22Rv1 (cell line): ENCODE measurements at regions not wholly inside any gene's neighbourhood (a gene's known extent, or its start where the extent isn't known, plus 50 kb on each side); places are given as distances from the start of the nearest gene placed in this dataset.

Experiments
- H3K27ac ChIP-seq: fragments of 450-650 bp; 2 replicates; pipeline ENCODE4 v1.5.1; 2017
- CTCF ChIP-seq: fragments of 450-650 bp; IDR thresholded peaks from 2 replicates; pipeline ENCODE4 v1.5.1; 2017; ENCODE audit warnings: mild to moderate bottlenecking
- ZFX ChIP-seq: fragments of 450-650 bp; IDR thresholded peaks from 2 replicates; pipeline ENCODE4 v1.6.1; 2017; ENCODE audit warnings: antibody characterized with exemption, borderline replicate concordance

GRCh38 chr7:109926738-109927137 lies 1164.2 kb upstream of the LRRN3 start:
- TF ChIP-seq CTCF, result no peak
- no peak for TF ChIP-seq ZFX

GRCh38 chr7:109930049-109930448 lies 1160.9 kb upstream of the LRRN3 start:
- TF ChIP-seq CTCF (no peak), ZFX (no peak)
- H3K27ac ChIP-seq, result no peak overlapping the region

More at GRCh38 chr7:109926738-109927137, 1164.2 kb upstream of the LRRN3 start:
- no peak overlapping the region for H3K27ac ChIP-seq

GRCh38 chr7:109939207-109939606 lies 1151.7 kb upstream of the LRRN3 start:
- TF ChIP-seq ZFX (no peak), CTCF (no peak)
- H3K27ac ChIP-seq, result no peak overlapping the region

GRCh38 chr7:109945820-109946518 lies 1145.0 kb upstream of the LRRN3 start:
- no peak for TF ChIP-seq CTCF
- TF ChIP-seq ZFX, result no peak
- no peak overlapping the region for H3K27ac ChIP-seq

- TF ChIP-seq CTCF (no peak), ZFX (no peak)
- H3K27ac ChIP-seq, result no peak overlapping the region
These were observed 1140.7 kb upstream of the LRRN3 start for GRCh38 chr7:109950256-109950655.

GRCh38 chr7:109950821-109951564 lies 1139.9 kb upstream of the LRRN3 start:
- TF ChIP-seq ZFX (no peak), CTCF (no peak)
- no peak overlapping the region for H3K27ac ChIP-seq

- H3K27ac ChIP-seq, result no peak overlapping the region
- TF ChIP-seq CTCF (no peak), ZFX (no peak)
These were observed 1139.4 kb upstream of the LRRN3 start for GRCh38 chr7:109951565-109951928.
